Neural cell (in vitro differentiated cells): ENCODE measurements at regions not wholly inside any gene's neighbourhood (a gene's known extent, or its start where the extent isn't known, plus 50 kb on each side); places are given as distances from the start of the nearest gene placed in this dataset.

Source experiments
- CTCF ChIP-seq: fragments of 450-650 bp; IDR thresholded peaks from 2 replicates; pipeline ENCODE4 v1.5.1; 2014; ENCODE audit warnings: antibody characterized with exemption, mild to moderate bottlenecking, moderate library complexity; ENCODE audit not compliant: poor library complexity, severe bottlenecking
- EZH2 ChIP-seq: fragments of 200-600, 300-800 bp; shearing (Covaris generic), sonication (generic); IDR thresholded peaks from 2 replicates; pipeline ENCODE4 v1.6.1; 2014; ENCODE audit warnings: antibody characterized with exemption, low read length, borderline replicate concordance, mild to moderate bottlenecking; ENCODE audit not compliant: insufficient read depth, poor library complexity, severe bottlenecking
- MXI1 ChIP-seq: fragments of 450-650 bp; conservative IDR thresholded peaks from 2 replicates; pipeline ENCODE4 v1.6.1; 2014; ENCODE audit warnings: antibody characterized with exemption, mild to moderate bottlenecking; ENCODE audit not compliant: poor library complexity, severe bottlenecking
- POLR2AphosphoS5 ChIP-seq: IDR thresholded peaks from 2 replicates; pipeline ENCODE4 v1.6.1; 2012
- REST ChIP-seq: IDR thresholded peaks from 2 replicates; pipeline ENCODE4 v1.6.1; 2012; ENCODE audit warnings: borderline replicate concordance
- SMC3 ChIP-seq: fragments of 450-650 bp; conservative IDR thresholded peaks from 2 replicates; pipeline ENCODE4 v1.6.1; 2014; ENCODE audit warnings: antibody characterized with exemption, mild to moderate bottlenecking, moderate library complexity; ENCODE audit not compliant: poor library complexity
- TAF1 ChIP-seq: IDR thresholded peaks from 2 replicates; pipeline ENCODE4 v1.6.1; 2012; ENCODE audit warnings: low read depth

GRCh38 chr9:28389411-28389810, 816.1 kb upstream of the C9orf72 start:
- TF ChIP-seq CTCF, result no peak
- TF ChIP-seq POLR2AphosphoS5, result no peak
- TF ChIP-seq TAF1, result no peak
- no peak for TF ChIP-seq MXI1
- no peak for TF ChIP-seq EZH2
- no peak for TF ChIP-seq REST
- no peak for TF ChIP-seq SMC3
